ENCODE measurements at regions not wholly inside any gene's neighbourhood (a gene's known extent, or its start where the extent isn't known, plus 50 kb on each side); places are given as distances from the start of the nearest gene placed in this dataset.
A peak's percentile ranks its signal among the peaks of the same experiment; 100 is the strongest.

- TF ChIP-seq CTCF (IDR thresholded peaks at IDR 0.05) = no peak
- TF ChIP-seq POLR2A (IDR thresholded peaks at IDR 0.05) = no peak
- no peaks in the 10 kb centered on the region for H3K4me1 ChIP-seq
- intact Hi-C loops (cut with DNase I; ENCODE audit: low total_unique reads) = no loop called here
- H3K27me3 ChIP-seq = no peaks in the 10 kb centered on the region
- no peak overlapping the region for H3K27ac ChIP-seq
- no peak for DNase-seq
- no peak overlapping the region for H3K4me3 ChIP-seq
- WGBS, 2 donors = 79% methylated on average over 16 of the region's 16 CpGs
- no peaks in the 10 kb centered on the region for H3K36me3 ChIP-seq (ENCODE audit: low read depth, missing control alignments)
- no peaks in the 10 kb centered on the region for H3K9me3 ChIP-seq
Measured at GRCh38 chr15:70469651-70470555, 293.5 kb downstream of the UACA start.

- no peaks in the 10 kb centered on the region for H3K9me3 ChIP-seq
- intact Hi-C loops (cut with DNase I; ENCODE audit: low total_unique reads) = no loop called here
Measured at GRCh38 chr15:70469182-70469581, 294.2 kb downstream of the UACA start.

GRCh38 chr15:70466895-70467529, 296.3 kb downstream of the UACA start:
- WGBS, 2 donors = 31 to 48% methylated on average over 4 of the region's 4 CpGs
- no peaks in the 10 kb centered on the region for H3K27me3 ChIP-seq

More at GRCh38 chr15:70469182-70469581, 294.2 kb downstream of the UACA start:
- 90 to 92% methylated on average over 3 of the region's 3 CpGs for WGBS, 2 donors
- Histone ChIP-seq H3K36me3 (ENCODE audit: low read depth, missing control alignments) (no peaks in the 10 kb centered on the region), H3K27ac (no peak overlapping the region), H3K4me1 (no peaks in the 10 kb centered on the region), H3K4me3 (no peak overlapping the region), H3K27me3 (no peaks in the 10 kb centered on the region)
- DNase-seq = no peak
- TF ChIP-seq CTCF (IDR thresholded peaks at IDR 0.05) = no peak
- no peak for TF ChIP-seq POLR2A (IDR thresholded peaks at IDR 0.05)

GRCh38 chr15:70466305-70466704, 297.1 kb downstream of the UACA start:
- Histone ChIP-seq H3K36me3 (ENCODE audit: low read depth, missing control alignments) (no peaks in the 10 kb centered on the region), H3K9me3 (no peaks in the 10 kb centered on the region), H3K4me3 (no peak overlapping the region), H3K27me3 (no peaks in the 10 kb centered on the region), H3K4me1 (no peaks in the 10 kb centered on the region), H3K27ac (no peak overlapping the region)
- DNase-seq = no peak
- intact Hi-C loops (cut with DNase I; ENCODE audit: low total_unique reads) = no loop called here
- WGBS, 2 donors = 76 to 79% methylated on average over 3 of the region's 3 CpGs
- TF ChIP-seq POLR2A (IDR thresholded peaks at IDR 0.05) (no peak), CTCF (IDR thresholded peaks at IDR 0.05) (no peak)

More at GRCh38 chr15:70466895-70467529, 296.3 kb downstream of the UACA start:
- H3K4me1 ChIP-seq = no peaks in the 10 kb centered on the region
- intact Hi-C loops (cut with DNase I; ENCODE audit: low total_unique reads) = no loop called here
- H3K4me3 ChIP-seq = no peak overlapping the region
- peak; percentile 76 for DNase-seq
- no peaks in the 10 kb centered on the region for H3K36me3 ChIP-seq (ENCODE audit: low read depth, missing control alignments)
- no peak overlapping the region for H3K27ac ChIP-seq
- TF ChIP-seq POLR2A (IDR thresholded peaks at IDR 0.05) (no peak), CTCF (IDR thresholded peaks at IDR 0.05) (peak in 2 of 3 experiments; percentile 31 to 47)
- no peaks in the 10 kb centered on the region for H3K9me3 ChIP-seq
